Keratinocyte (primary cell): ENCODE measurements at regions not wholly inside any gene's neighbourhood (a gene's known extent, or its start where the extent isn't known, plus 50 kb on each side); places are given as distances from the start of the nearest gene placed in this dataset.

Experiments
- EZH2 ChIP-seq: IDR thresholded peaks from one replicate; pipeline ENCODE4 v1.6.1; 2012; ENCODE audit warnings: inconsistent platforms, mild to moderate bottlenecking, low read length, moderate library complexity
- TF ChIP-seq, protein P1 (sequence below), 3 experiments: IDR thresholded peaks in 1 of 3; conservative IDR thresholded peaks in 1 of 3; optimal IDR thresholded peaks in 1 of 3; 2 replicates in 2 of 3; 3 replicates in 1 of 3; pipeline versions ENCODE3 to v1.5.1; 2011; ENCODE audit warnings: low read length in 3 of 3, mild to moderate bottlenecking in 3 of 3, moderate library complexity in 2 of 3, control low read depth in 1 of 3, inconsistent platforms in 1 of 3; ENCODE audit not compliant: insufficient read depth in 2 of 3; ENCODE audit errors: extremely low read depth in 1 of 3

DNA sequence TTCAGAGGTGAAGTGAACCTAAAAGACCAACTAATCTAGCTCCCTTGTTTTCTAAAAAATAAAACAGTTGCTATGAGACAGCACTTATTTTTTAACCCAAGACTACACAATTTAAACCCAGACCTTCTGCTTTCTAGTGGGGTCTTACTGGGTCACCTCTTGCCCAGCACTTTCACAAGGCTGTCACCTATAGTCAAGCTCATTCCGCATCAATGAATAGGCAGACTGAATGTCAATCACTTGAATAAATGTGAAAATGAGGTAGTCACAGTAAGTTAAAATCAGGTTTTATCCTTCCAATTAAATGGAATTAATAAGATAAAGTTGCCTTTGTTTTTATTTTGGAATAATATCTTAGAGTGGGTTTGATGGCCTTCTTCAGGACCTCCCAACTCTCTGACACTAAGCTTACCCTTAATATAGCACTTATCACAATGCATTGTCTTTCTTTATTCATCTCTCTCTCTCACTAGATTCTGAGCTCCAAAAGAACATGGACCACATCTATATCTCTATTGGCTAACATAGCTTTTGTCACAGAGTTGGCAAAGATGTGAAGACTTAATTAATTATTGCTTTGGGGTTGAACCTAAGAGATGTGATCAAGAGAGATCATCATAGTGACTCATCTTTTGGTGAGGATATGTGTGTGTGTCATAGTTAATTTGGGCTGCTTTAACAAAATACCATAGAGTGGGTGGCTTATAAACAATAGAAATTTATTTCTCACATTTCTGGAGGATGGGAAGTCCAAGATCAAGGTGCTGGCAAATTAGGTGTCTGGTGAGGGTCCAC is 248.7 kb upstream of the DAB1 start:
- TF ChIP-seq, protein P1, sequence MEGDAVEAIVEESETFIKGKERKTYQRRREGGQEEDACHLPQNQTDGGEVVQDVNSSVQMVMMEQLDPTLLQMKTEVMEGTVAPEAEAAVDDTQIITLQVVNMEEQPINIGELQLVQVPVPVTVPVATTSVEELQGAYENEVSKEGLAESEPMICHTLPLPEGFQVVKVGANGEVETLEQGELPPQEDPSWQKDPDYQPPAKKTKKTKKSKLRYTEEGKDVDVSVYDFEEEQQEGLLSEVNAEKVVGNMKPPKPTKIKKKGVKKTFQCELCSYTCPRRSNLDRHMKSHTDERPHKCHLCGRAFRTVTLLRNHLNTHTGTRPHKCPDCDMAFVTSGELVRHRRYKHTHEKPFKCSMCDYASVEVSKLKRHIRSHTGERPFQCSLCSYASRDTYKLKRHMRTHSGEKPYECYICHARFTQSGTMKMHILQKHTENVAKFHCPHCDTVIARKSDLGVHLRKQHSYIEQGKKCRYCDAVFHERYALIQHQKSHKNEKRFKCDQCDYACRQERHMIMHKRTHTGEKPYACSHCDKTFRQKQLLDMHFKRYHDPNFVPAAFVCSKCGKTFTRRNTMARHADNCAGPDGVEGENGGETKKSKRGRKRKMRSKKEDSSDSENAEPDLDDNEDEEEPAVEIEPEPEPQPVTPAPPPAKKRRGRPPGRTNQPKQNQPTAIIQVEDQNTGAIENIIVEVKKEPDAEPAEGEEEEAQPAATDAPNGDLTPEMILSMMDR (optimal IDR thresholded peaks at IDR 0.05 in 1 of 3, IDR thresholded peaks at IDR 0.05 in 1 of 3, conservative IDR thresholded peaks at IDR 0.05 in 1 of 3; ENCODE audit: extremely low read depth in 1 of 3, insufficient read depth in 2 of 3, low read length in 3 of 3) = no peak
- TF ChIP-seq EZH2 = no peak
